Brain microvascular endothelial cell (primary cell): ENCODE measurements at regions not wholly inside any gene's neighbourhood (a gene's known extent, or its start where the extent isn't known, plus 50 kb on each side); places are given as distances from the start of the nearest gene placed in this dataset.

Experiments used
- DNase-seq: peaks from one replicate; pipeline ENCODE4 v3.0.0-alpha.2; 2020
- H3K27ac ChIP-seq: fragments of 250-450 bp; sonication (Bioruptor Pico); 2 replicates; pipeline ENCODE4 v1.5.1; 2020; ENCODE audit warnings: mild to moderate bottlenecking, moderate library complexity
- H3K27me3 ChIP-seq: fragments of 250-450 bp; sonication (Bioruptor Pico); replicated peaks from 2 replicates; pipeline ENCODE4 v1.5.1; 2020; ENCODE audit warnings: mild to moderate bottlenecking
- H3K36me3 ChIP-seq: fragments of 250-450 bp; sonication (Bioruptor Pico); replicated peaks from 2 replicates; pipeline ENCODE4 v1.5.1; 2020; ENCODE audit warnings: mild to moderate bottlenecking
- H3K4me3 ChIP-seq: 2 replicates; pipeline ENCODE4 v1.5.1; 2011; ENCODE audit warnings: low read depth, mild to moderate bottlenecking, control low read depth, low read length, moderate library complexity
- in situ Hi-C: cut with HindIII; loops from 2 replicates; pipeline ENCODE4 v1.10.0; 2017; ENCODE audit warnings: low sequenced_read_pairs, low pct_ligation_motif_present
- TF ChIP-seq, protein P1 (sequence below): IDR thresholded peaks from 2 replicates; pipeline ENCODE4 v1.5.1; 2011; ENCODE audit warnings: low read depth, mild to moderate bottlenecking, moderate library complexity, low read length, control low read depth, inconsistent platforms; ENCODE audit errors: missing control alignments

DNA sequence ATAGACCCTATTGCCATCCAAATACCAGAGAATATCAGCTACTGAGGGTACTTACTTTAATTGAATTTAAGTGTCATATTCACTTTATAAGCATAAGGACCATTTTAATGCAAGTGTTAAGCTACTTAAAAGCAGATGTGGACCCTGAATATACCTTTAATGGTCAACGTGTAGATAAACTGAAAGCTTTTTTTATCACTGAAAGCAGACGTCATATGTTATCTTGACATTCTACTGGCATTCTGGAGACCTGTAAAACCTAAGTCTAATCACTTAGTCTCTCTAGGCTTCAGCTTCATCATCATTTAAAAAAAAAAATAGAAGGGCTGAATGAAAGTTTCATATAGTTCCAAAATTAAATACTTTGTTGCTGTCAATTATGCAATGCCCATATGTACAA lies 116.5 kb downstream of the ELAPOR2 start:
- Histone ChIP-seq H3K36me3 (no peaks in the 10 kb centered on the region), H3K4me3 (no peak overlapping the region), H3K27me3 (no peaks in the 10 kb centered on the region), H3K27ac (no peak overlapping the region)
- DNase-seq: no peak
- in situ Hi-C loops: no loop called here
- TF ChIP-seq, protein P1, sequence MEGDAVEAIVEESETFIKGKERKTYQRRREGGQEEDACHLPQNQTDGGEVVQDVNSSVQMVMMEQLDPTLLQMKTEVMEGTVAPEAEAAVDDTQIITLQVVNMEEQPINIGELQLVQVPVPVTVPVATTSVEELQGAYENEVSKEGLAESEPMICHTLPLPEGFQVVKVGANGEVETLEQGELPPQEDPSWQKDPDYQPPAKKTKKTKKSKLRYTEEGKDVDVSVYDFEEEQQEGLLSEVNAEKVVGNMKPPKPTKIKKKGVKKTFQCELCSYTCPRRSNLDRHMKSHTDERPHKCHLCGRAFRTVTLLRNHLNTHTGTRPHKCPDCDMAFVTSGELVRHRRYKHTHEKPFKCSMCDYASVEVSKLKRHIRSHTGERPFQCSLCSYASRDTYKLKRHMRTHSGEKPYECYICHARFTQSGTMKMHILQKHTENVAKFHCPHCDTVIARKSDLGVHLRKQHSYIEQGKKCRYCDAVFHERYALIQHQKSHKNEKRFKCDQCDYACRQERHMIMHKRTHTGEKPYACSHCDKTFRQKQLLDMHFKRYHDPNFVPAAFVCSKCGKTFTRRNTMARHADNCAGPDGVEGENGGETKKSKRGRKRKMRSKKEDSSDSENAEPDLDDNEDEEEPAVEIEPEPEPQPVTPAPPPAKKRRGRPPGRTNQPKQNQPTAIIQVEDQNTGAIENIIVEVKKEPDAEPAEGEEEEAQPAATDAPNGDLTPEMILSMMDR: no peak

DNA sequence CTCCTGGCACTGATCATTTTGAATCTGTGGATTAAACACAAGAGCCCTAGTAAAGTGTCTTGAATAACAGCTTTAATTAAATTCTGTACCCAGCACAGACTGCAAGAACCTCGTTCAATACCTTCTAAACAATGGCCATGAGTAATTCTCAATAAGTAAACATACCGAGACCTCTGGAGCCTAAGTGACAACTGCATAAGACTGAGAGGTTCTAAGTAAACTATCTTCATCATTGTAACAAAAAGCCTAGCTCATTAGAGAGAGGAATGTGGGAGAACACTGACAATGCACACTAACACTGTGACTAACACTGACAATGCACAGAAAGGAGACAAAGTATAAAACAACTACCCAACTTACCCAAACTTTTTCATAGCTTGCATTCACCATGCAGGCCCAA lies 117.4 kb downstream of the ELAPOR2 start:
- in situ Hi-C loops: no loop called here
- no peak for DNase-seq

DNA sequence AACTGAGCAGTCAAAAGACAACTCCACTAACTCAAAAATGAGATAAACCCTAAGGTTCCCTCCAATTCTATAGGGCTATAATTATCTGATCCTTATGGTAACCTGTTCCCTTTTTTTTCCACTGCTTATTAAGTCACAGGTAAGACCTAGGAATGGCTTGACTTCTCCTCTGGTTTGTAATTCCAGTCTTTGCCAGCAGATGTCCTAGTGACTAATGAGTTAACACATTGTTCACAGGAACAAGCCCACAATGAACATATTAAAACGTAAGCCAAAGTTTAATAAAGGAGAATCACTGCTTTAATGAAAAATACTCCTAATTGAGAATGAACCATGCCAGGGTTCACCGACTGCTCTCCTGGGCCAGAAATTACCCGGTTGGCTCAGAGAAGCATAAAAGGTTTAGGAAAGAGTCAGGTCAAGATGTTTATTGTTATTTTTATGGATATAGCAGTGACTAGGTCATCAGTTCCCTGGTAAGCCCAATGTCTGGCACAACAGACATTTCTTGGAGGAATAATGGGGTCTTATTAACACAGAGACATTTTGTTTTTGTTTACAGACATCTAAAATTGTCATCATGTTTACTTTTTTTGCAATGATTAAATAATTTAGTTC lies 120.1 kb downstream of the ELAPOR2 start:
- no peaks in the 10 kb centered on the region for H3K36me3 ChIP-seq
- TF ChIP-seq, protein P1: peak; percentile 65
- H3K4me3 ChIP-seq: no peak overlapping the region
- peak; percentile 68 for DNase-seq
- H3K27ac ChIP-seq: no peak overlapping the region
- H3K27me3 ChIP-seq: no peaks in the 10 kb centered on the region
- in situ Hi-C loops: no loop called here

More for the DNA sequence above, 117.4 kb downstream of the ELAPOR2 start:
- Histone ChIP-seq H3K27me3 (no peaks in the 10 kb centered on the region), H3K4me3 (no peak overlapping the region), H3K36me3 (no peaks in the 10 kb centered on the region), H3K27ac (no peak overlapping the region)
- TF ChIP-seq, protein P1: no peak

DNA sequence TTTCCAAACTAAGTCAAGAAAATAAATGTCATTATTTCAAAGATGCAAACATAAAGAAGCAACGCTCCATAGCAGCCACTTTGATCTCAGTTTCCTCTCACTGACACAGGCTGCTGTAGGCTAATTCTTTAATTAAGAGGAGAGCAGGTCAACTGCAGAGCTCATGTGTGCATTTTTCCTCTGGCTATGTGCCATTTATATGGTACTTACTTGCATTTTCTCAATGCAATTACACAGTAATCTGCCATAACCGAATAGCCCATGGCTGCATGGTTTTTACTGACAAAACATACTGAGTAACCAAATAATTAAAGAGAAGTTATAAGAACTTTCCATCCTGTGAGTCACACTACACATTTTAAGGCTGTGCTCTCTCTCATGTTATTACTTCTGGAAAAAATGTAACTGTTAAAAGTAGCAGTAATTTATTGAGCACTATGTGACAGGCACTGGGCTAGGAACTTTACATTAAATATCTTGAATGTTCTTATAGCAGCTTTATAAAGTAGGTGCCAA lies 122.0 kb downstream of the ELAPOR2 start:
- H3K27ac ChIP-seq: no peak overlapping the region
- no peak overlapping the region for H3K4me3 ChIP-seq
- TF ChIP-seq, protein P1: no peak
- H3K36me3 ChIP-seq: no peaks in the 10 kb centered on the region
- H3K27me3 ChIP-seq: no peaks in the 10 kb centered on the region
- in situ Hi-C loops: no loop called here
- no peak for DNase-seq

DNA sequence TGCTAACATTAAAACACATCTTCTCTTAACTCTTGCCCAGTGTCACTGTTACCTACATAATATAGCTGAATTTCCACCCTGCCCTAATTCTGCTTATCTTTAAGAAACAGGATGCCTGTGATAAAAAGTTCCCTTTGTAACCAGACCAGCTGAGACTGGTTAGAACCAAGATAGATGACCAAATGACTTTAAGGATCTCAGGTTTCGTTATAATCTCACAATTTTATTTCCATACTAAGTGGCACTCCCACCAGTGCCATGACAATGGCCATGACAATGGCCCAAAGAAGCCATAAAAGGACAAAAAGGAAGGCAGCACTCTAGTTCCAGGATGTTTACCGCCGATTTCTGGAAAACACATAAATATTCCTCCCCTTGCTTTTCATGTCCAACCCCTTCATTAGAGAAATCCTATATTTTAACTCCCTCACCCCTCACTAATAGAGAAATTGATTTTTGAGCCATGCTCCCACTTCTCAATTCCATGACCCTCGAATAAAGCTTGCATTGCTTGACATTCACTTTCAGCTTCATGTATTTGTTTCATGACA lies 126.1 kb downstream of the ELAPOR2 start:
- Histone ChIP-seq H3K36me3 (no peaks in the 10 kb centered on the region), H3K27me3 (no peaks in the 10 kb centered on the region), H3K4me3 (no peak overlapping the region), H3K27ac (no peak overlapping the region)
- TF ChIP-seq, protein P1: no peak
- in situ Hi-C loops: no loop called here
- DNase-seq: no peak
